Thoracic aorta (tissue), 2 donors: ENCODE measurements at regions not wholly inside any gene's neighbourhood (a gene's known extent, or its start where the extent isn't known, plus 50 kb on each side); places are given as distances from the start of the nearest gene placed in this dataset.

Experiments used
- ATAC-seq: fragments of 150-250 bp; one replicate; pipeline ENCODE4 v1.8.0; 2017; ENCODE audit warnings: low read depth; ENCODE audit not compliant: insufficient number of reproducible peaks, low FRiP score
- DNase-seq: peaks from one replicate; pipeline ENCODE4 v3.0.0-alpha.2; 2020; ENCODE audit warnings: low spot score
- H3K27ac ChIP-seq, 2 donors: fragments of 200-600 bp; sonication (generic); 1 replicate in 1 of 2; 2 replicates in 1 of 2; pipeline ENCODE4 v1.5.1; 2016; ENCODE audit warnings: mild to moderate bottlenecking in 2 of 2, moderate library complexity in 2 of 2
- H3K27me3 ChIP-seq: fragments of 200-600 bp; sonication (generic); replicated peaks from 2 replicates; pipeline ENCODE4 v1.6.0; 2016; ENCODE audit warnings: mild to moderate bottlenecking; ENCODE audit not compliant: insufficient read depth
- H3K36me3 ChIP-seq: fragments of 200-600 bp; sonication (generic); one replicate; pipeline ENCODE4 v1.5.1; 2016
- H3K4me1 ChIP-seq, 2 donors: fragments of 200-600 bp; sonication (generic); 1 replicate in 1 of 2; 2 replicates in 1 of 2; pipeline versions ENCODE4 v1.5.1 to v1.6.0; 2016; ENCODE audit warnings: low read depth in 2 of 2, mild to moderate bottlenecking in 1 of 2; ENCODE audit not compliant: control insufficient read depth in 1 of 2
- H3K4me3 ChIP-seq: fragments of 200-600 bp; sonication (generic); 2 replicates; pipeline ENCODE4 v1.5.1; 2016; ENCODE audit warnings: mild to moderate bottlenecking
- H3K9me3 ChIP-seq: fragments of 200-600 bp; sonication (generic); 2 replicates; pipeline ENCODE4 v1.5.1; 2016
- CTCF ChIP-seq: fragments of 200-600 bp; sonication (generic); IDR thresholded peaks from one replicate; pipeline ENCODE4 v1.5.1; 2019; ENCODE audit warnings: antibody characterized with exemption

- ATAC-seq, result no peak
- Histone ChIP-seq H3K36me3 (no peaks in the 10 kb centered on the region), H3K27ac (no peak overlapping the region), H3K27me3 (no peaks in the 10 kb centered on the region), H3K4me3 (no peak overlapping the region), H3K9me3 (no peaks in the 10 kb centered on the region), H3K4me1 (no peaks in the 10 kb centered on the region)
- no peak for DNase-seq
- TF ChIP-seq CTCF, result no peak
Observed at GRCh38 chr4:132556316-132556715, 592.8 kb upstream of the PCDH10 start.

- DNase-seq, result no peak
- ATAC-seq, result no peak
Observed at GRCh38 chr4:132557660-132558059, 591.4 kb upstream of the PCDH10 start.

GRCh38 chr4:132564920-132565319 is 584.2 kb upstream of the PCDH10 start:
- Histone ChIP-seq H3K4me3 (no peak overlapping the region), H3K36me3 (no peaks in the 10 kb centered on the region), H3K27ac (no peak overlapping the region), H3K27me3 (no peaks in the 10 kb centered on the region), H3K9me3 (no peaks in the 10 kb centered on the region), H3K4me1 (no peaks in the 10 kb centered on the region)
- no peak for TF ChIP-seq CTCF
- ATAC-seq (no peak), DNase-seq (no peak)

More at GRCh38 chr4:132557660-132558059, 591.4 kb upstream of the PCDH10 start:
- Histone ChIP-seq H3K27me3 (no peaks in the 10 kb centered on the region), H3K27ac (no peak overlapping the region), H3K36me3 (no peaks in the 10 kb centered on the region), H3K4me1 (no peaks in the 10 kb centered on the region), H3K4me3 (no peak overlapping the region), H3K9me3 (no peaks in the 10 kb centered on the region)
- no peak for TF ChIP-seq CTCF

GRCh38 chr4:132565542-132565941 is 583.6 kb upstream of the PCDH10 start:
- Histone ChIP-seq H3K4me3 (no peak overlapping the region), H3K9me3 (no peaks in the 10 kb centered on the region), H3K27ac (no peak overlapping the region), H3K27me3 (no peaks in the 10 kb centered on the region), H3K4me1 (no peaks in the 10 kb centered on the region), H3K36me3 (no peaks in the 10 kb centered on the region)
- no peak for TF ChIP-seq CTCF
- no peak for DNase-seq
- ATAC-seq, result no peak

- ATAC-seq, result no peak
Observed at GRCh38 chr4:132572210-132572609, 576.9 kb upstream of the PCDH10 start.

More at GRCh38 chr4:132572210-132572609, 576.9 kb upstream of the PCDH10 start:
- no peaks in the 10 kb centered on the region for H3K4me1 ChIP-seq
- H3K4me3 ChIP-seq, result no peak overlapping the region
- no peak for TF ChIP-seq CTCF
- no peaks in the 10 kb centered on the region for H3K9me3 ChIP-seq
- no peaks in the 10 kb centered on the region for H3K27me3 ChIP-seq
- H3K36me3 ChIP-seq, result no peaks in the 10 kb centered on the region
- H3K27ac ChIP-seq, result no peak overlapping the region
- DNase-seq, result no peak
